GM18868 (cell line): ENCODE measurements at regions not wholly inside any gene's neighbourhood (a gene's known extent, or its start where the extent isn't known, plus 50 kb on each side); places are given as distances from the start of the nearest gene placed in this dataset.

Source experiments
- ATAC-seq: cut with Tn5 transposase; IDR thresholded peaks from one replicate; pipeline ENCODE4 v1.9.1; 2021; ENCODE audit warnings: mild to moderate bottlenecking, moderate library complexity; ENCODE audit not compliant: unreplicated experiment

GRCh38 chr2:194253528-194254259, 1403.3 kb upstream of the SLC39A10 start:
- peak; percentile 46 for ATAC-seq

GRCh38 chr2:194252127-194252526, 1404.9 kb upstream of the SLC39A10 start:
- ATAC-seq: no peak

- no peak for ATAC-seq
These were observed 1424.4 kb upstream of the SLC39A10 start for GRCh38 chr2:194232600-194232999.

- ATAC-seq: no peak
These were observed 1433.8 kb upstream of the SLC39A10 start for GRCh38 chr2:194223218-194223617.

GRCh38 chr2:194214192-194214591, 1442.8 kb upstream of the SLC39A10 start:
- no peak for ATAC-seq

- ATAC-seq: no peak
These were observed 1451.3 kb upstream of the SLC39A10 start for GRCh38 chr2:194205568-194206227.

GRCh38 chr2:194203898-194204297, 1453.1 kb upstream of the SLC39A10 start:
- no peak for ATAC-seq

GRCh38 chr2:194182888-194183287, 1474.1 kb upstream of the SLC39A10 start:
- no peak for ATAC-seq

GRCh38 chr2:194176134-194176533, 1480.9 kb upstream of the SLC39A10 start:
- ATAC-seq: no peak

GRCh38 chr2:194166818-194167217, 1490.2 kb upstream of the SLC39A10 start:
- peak; percentile 91 for ATAC-seq

- no peak for ATAC-seq
These were observed 1501.6 kb upstream of the SLC39A10 start for GRCh38 chr2:194155431-194155830.

GRCh38 chr2:194151231-194151630, 1505.8 kb upstream of the SLC39A10 start:
- ATAC-seq: no peak

GRCh38 chr2:194135463-194135862, 1521.6 kb upstream of the SLC39A10 start:
- ATAC-seq: no peak

GRCh38 chr2:194128810-194129209, 1528.2 kb upstream of the SLC39A10 start:
- no peak for ATAC-seq

- ATAC-seq: no peak
These were observed 1530.6 kb upstream of the SLC39A10 start for GRCh38 chr2:194126418-194126817.

GRCh38 chr2:194116861-194117260, 1540.2 kb upstream of the SLC39A10 start:
- no peak for ATAC-seq

- peak; percentile 35 for ATAC-seq
These were observed 1551.7 kb upstream of the SLC39A10 start for GRCh38 chr2:194105358-194105757.

- ATAC-seq: peak; percentile 96
These were observed 1552.3 kb upstream of the SLC39A10 start for GRCh38 chr2:194104687-194105086.

GRCh38 chr2:194103941-194104659, 1552.9 kb upstream of the SLC39A10 start:
- ATAC-seq: peak; percentile 28

GRCh38 chr2:194102546-194102945, 1554.5 kb upstream of the SLC39A10 start:
- no peak for ATAC-seq

- no peak for ATAC-seq
These were observed 1556.8 kb upstream of the SLC39A10 start for GRCh38 chr2:194100201-194100600.

GRCh38 chr2:194096402-194096801, 1560.6 kb upstream of the SLC39A10 start:
- ATAC-seq: no peak
